ENCODE measurements at regions not wholly inside any gene's neighbourhood (a gene's known extent, or its start where the extent isn't known, plus 50 kb on each side); places are given as distances from the start of the nearest gene placed in this dataset.

DNA sequence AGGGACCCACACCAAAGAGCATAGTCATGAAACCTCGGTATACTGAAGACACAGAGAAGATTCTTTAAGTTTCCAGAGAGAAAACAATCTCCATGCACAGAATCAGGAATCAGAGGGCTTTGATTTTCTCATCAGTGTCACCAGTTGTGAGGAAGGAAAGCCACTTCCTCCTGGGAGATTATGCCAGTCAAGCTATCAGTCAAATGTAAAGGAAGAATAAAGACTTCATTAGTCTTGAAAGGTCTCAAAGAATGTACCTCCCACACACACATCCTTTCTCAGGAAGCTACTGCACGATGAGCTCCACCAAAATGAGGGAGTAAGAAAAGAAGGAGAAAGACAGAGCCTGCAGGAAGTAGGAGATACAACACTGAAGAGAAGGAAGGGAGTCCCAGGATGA lies 486.3 kb downstream of the SHQ1 start:
- TF ChIP-seq, protein P1, sequence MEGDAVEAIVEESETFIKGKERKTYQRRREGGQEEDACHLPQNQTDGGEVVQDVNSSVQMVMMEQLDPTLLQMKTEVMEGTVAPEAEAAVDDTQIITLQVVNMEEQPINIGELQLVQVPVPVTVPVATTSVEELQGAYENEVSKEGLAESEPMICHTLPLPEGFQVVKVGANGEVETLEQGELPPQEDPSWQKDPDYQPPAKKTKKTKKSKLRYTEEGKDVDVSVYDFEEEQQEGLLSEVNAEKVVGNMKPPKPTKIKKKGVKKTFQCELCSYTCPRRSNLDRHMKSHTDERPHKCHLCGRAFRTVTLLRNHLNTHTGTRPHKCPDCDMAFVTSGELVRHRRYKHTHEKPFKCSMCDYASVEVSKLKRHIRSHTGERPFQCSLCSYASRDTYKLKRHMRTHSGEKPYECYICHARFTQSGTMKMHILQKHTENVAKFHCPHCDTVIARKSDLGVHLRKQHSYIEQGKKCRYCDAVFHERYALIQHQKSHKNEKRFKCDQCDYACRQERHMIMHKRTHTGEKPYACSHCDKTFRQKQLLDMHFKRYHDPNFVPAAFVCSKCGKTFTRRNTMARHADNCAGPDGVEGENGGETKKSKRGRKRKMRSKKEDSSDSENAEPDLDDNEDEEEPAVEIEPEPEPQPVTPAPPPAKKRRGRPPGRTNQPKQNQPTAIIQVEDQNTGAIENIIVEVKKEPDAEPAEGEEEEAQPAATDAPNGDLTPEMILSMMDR (IDR thresholded peaks at IDR 0.05): no peak
- TF ChIP-seq EZH2phosphoT487 (IDR thresholded peaks at IDR 0.05): no peak
